Hepatic stellate cell (primary cell): ENCODE measurements at regions not wholly inside any gene's neighbourhood (a gene's known extent, or its start where the extent isn't known, plus 50 kb on each side); places are given as distances from the start of the nearest gene placed in this dataset.

Experiments used
- DNase-seq: peaks from one replicate; pipeline ENCODE4 v3.0.0; 2011; ENCODE audit warnings: low spot score

DNA sequence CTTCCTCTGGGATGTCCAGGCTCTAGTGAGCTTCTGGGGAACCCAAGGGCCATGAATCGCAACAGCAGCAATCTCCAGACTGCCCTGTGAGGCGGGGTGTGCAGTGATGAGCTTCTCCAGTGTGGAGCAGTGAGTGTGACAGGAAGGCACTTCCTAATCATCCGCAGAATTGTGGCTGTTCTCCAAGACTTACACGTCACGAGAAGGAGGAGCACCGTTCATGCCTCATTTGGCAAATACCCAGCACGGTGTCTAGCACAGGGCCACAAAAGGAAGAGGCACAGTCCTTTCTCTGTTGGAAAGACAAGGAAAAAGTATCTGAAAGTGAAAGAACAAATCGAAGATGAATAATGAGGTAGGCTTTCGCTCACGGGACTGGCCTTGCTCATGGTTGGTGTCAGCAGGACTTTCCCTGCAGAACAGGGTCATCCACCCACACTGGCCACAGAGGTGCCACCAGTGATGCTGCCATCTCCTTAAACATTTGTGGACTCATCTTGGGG, 125.1 kb upstream of the HAAO start:
- DNase-seq = peak; percentile 76

DNA sequence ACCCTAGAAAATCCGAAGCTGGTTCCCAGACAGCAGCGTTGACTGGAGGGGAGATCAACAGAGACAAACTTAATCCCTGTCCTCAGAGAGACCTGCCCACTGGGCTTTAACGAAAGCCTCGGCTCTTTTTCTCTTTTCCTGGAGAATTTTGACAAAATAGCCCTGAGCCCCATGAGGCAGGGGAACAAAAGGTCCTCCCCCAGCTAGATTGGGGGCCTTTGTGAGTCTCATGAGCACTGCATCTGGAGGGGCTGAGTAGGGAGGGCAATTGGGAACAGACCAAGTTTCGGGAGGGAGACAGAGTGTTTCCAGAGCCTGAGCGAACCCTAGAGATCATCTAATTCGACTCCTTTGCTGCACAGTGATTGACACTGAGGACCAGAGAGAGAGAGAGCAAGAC, 123.9 kb upstream of the HAAO start:
- DNase-seq = no peak

DNA sequence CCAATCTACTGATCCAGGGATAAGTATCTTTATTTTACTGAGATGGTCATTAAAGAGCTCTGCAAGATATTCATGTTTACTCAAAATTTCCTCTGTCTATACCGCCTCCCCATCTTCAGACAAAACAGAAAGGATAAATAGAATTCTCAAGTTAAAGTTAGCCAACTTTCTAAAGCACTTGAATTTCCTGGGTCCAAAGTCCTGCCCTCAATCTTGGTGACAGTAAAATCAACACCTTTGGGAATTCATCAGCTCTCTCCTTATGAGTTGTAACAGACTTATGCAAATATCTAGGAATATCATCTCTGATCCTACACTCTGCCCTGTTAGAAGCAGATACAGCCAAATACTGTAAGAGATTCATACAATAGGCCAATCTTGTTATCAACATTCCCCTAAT, 122.5 kb upstream of the HAAO start:
- DNase-seq = no peak

DNA sequence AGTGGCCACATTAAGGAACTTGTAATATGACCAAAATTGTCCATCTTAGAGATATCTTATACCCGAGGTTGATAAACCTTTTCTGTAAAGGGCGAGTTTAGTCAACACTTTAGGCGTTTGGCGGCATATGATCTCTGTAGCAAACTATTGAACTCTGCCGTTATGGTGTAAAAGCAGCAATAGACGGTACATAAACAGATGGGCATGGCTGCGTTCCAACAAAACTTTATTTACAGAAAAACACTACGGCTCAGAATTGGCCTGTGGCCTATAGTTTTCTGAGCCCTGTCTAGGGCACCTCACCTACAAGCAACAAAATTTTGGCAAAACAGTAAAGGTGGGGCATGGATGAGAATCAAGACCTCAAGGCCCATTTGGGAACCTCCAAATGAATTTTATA, 121.9 kb upstream of the HAAO start:
- DNase-seq = no peak

DNA sequence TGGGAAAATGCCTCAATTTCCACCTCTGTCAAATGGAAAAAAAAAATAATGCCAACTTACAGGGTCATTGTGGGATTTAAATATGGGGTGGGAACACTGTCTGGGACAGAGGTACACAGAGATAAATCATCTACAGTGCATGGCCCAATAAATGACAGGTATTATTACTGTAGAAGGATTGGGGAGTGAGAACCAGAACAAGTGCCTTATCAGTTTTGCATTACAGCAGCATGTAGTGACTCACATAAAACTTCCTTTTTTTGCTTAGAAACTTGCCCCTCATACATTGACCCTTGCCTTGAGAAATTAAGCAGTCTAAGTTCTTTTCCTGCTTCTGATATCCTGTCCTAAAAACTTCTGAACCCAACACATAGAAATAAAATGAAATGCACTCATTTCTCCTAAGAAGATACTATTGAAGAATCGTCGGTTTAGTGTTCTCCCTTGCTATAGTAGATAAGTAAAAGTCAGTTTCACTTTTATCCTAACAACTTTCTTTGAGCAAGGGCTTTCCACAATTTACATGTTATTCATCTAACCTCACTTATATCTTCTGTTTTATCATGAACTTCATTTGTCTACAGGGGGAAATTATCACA, 121.0 kb upstream of the HAAO start:
- no peak for DNase-seq

DNA sequence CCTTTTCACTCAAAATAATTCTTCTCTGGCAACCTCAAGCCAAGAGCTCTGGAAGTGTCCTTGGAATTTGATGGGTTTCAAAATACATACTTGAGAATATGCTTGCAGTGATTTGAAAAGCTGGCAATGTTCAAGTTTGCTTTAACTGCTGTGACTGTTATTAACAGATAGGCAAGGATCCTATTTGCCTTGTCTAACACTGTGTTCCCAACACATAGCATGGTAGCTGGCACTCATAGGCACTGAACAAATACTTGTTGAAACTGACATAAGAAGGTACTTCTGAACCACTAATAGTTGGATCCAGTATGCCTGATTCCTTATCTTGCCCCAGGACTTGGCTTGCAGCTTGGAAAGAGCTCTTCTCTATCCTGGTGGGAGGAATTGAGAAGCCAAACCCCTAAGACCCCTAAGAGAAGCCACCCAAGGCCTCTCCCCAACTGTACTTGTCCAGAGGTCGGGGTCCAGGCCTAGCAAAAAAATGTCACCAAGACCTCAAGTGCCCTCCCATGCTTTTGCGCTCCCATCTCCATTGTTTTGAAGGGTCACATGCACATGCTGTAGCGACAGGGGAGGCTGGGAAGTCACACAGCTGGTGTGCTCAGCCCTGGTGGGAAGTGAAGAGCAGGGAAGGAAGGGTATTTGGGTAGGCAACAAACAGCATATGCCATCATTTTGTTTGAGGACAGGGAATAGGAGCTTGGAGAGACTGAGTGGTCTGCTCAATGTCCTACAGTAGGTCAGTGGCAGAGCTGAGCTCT, 118.4 kb upstream of the HAAO start:
- no peak for DNase-seq

DNA sequence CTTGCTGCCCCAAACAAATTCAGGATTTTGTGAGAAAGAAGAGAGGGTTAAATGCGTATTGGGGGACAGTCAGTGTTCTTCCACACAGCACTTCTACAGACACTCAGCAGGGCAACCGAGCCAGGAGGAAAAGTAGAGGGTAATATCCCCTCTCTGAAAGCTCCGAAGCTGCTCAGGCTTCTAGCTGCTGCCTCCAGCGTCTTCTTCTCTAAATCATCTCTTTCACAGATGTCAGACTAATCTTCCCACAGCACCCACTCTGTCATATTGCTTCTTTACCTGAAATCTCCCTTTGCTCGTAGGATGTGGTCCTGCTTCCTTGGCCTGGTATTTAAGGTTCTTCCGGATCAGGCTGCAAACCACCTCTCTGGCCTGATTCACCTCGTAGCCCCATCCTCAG, 117.6 kb upstream of the HAAO start:
- DNase-seq = no peak

DNA sequence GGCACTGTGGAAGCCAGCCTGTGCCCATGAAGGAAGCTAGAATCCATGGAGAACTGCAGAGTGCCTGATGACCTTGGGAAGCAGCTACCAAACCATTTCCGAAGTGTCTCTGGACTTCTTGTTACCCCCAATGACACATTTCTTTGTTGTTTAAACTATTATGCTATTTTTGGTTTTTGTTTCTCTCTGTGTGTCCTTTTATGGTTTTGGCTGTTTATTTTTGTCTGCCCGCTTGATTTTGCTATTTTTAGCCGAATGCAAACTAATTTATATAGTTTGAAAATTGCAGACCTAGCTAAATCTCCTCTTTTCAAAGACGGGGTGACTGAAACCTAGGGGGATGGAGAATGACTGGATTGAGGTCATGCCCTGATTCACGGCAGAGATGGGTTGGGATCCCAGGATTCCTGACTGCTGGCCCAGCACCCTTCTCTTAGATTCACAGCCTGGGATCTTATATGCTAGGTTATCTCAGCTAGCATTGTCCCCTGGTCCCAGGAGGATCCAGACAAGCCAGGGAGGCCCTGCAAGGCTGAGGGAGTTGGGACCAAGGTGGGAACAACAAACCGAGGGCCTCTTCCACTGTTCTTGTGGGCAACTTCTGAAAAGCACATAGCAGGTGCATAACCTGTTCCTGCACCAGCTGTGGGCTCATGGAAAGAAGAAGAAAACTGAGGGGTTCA, 116.3 kb upstream of the HAAO start:
- no peak for DNase-seq

DNA sequence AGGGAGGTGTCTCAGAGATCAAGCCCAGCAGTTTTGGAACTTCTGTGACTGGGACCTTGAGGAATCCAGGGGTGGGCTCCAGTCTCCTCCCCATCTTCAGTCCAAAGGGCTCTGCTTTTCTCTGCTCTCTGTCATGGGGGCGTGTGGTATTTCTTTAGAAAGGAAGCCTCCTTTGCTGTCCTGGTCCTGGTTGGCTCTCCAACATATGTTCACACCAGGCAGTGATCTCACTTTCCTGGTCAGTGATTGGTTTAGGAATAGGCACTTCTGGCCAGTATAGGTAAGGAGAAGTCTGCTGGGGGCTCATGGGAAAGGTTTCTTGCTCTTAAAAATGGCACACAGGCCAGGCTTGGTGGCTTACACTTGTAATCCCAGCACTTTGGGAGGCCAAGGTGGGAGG, 115.5 kb upstream of the HAAO start:
- DNase-seq = no peak

DNA sequence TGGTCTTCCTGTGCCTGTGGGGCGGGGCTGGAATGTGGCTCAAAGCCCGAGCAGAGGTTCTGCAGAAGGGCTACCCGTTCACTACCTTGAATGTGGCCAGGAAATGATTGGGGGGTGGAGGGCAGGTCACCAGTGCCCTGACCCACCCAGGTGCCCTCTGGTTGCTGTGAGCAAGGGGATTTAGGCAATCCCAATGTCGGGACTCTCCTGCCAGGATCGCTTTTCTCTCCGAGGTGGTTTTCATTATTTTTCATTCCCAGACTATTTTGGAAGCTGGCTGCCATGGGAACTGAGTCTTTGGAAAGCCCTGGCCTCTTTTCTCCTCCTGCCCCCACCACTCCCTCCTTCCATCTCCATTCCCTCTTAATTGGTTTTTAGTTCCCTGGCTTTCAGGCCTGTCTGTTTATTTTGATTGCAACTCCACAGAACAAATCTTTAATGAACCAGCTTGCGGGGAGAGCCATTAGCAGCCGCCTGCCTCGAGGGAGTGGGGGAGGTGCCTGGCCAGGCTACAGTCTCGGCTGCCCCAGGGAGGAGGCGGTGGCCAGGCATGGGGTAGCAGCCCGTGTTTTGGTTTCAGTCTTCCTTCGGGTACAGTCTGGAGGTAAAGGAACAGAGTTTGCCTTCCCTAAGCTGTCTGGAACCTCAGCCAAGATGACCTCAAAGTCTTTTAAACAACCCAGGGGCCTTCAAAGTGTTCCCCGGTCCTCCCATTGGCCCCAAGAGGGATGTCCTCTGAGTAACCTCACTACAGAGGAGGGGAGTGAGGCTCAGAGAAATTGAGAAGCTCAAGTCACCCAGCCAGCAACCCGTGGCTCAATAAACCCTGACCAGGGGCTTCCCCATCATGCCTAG, 114.4 kb upstream of the HAAO start:
- peak; percentile 71 for DNase-seq

DNA sequence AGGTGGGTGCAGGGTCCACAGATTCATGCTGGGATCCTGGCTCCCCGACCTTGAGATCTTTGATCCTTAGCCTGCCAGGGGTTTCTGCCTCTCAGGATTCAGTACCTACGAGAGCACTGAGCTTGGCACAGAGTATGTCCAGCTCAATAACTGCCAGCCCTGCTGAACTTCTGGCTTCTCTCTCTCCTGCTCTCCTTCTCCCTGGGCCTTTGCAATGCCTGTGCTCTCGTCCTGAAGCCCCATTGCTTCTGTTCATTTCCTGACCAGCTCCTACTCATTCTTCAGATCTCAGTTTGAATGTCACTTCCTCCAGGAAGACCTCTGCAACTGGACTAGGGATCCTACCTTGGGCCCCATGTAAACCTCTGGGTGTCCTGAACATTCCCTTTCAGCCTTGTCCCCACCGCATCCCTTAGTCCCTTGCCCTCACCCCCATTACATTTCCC, 113.8 kb upstream of the HAAO start:
- no peak for DNase-seq

DNA sequence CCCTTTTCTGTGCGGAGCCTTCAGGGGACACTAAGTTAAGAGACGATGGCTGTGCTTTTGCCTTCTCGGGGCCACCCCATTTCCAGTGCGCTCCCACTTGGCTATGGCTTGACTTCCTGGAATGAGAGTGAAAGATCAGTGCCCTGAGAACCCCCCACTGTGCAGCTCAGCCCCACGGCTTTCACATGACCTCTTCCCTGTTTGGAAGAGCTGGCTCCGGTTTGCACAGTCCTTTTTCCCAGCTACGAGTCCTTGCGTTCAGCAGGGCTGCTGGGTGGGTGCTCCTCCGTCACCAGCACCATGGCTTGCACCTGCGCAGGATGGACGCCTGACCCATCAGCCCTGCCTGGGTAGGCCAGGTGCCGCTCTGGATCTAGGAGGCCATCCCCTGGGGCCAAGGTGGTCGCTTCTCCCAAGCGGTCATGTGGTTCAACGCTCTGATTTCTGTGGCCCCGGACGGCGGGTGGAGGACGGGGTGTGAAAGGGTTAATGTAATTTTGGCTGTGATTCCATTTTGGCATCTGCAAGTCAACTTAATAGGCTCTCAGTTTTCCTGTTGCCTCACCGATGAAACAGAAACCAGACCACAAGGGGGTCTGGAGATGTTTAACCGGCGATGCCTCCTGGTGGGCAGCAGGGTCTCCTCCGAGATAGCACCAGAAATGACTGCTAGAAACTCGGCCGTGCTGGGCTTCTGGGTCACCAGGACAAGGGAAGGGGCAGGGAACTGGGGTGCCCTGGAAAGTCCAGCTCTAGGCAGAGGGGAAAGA, 113.1 kb upstream of the HAAO start:
- no peak for DNase-seq

DNA sequence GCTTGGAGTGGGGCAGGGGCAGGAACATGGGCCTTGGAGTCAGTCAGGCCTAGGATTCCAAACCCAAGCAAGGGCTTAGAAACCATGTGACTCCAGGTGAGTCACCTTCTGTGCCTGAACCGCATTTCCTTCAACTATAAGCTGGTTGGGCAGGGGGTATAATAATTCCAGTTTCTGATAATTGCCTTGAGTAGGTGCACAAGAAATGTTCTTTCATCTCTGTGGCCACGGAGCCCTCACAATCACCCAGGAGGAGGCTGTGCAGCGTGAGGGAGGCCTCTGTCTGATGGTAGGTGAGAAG, 112.1 kb upstream of the HAAO start:
- DNase-seq = no peak

DNA sequence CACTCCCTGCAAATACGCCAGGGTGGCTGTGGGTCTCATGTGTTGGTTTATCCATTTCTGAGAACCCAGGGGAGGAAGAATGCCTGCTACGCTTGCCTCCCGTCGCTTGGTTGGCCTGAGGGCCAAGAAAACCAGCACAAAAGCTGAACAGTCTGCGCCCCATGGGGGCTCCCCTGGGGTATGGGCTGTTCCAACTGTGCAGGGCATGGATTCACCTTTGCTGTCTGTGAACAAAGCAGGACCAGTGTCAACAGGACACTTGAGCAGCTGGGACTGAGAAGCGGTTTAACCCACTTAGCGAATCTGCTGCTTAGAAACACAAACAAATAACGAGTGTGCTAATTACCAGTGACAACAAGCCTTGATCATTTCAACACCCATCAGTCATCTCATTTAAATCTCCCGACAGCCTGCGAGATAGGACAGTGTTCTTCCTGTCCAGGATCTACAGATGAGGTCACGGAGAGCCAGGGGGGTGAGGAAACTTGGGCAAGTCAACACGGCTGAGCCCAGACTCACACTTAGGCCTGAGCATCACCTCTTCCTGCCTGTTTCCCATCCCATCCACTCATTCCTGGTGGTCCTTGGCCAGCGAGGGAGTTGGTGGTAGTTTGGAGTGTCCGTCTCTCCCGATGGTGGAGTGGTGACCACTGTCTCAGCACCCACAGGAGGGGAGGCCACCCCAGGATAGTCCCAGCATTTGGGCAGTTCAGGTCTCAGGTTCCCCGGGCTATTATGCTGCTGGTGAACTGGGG, 111.6 kb upstream of the HAAO start:
- DNase-seq = no peak

DNA sequence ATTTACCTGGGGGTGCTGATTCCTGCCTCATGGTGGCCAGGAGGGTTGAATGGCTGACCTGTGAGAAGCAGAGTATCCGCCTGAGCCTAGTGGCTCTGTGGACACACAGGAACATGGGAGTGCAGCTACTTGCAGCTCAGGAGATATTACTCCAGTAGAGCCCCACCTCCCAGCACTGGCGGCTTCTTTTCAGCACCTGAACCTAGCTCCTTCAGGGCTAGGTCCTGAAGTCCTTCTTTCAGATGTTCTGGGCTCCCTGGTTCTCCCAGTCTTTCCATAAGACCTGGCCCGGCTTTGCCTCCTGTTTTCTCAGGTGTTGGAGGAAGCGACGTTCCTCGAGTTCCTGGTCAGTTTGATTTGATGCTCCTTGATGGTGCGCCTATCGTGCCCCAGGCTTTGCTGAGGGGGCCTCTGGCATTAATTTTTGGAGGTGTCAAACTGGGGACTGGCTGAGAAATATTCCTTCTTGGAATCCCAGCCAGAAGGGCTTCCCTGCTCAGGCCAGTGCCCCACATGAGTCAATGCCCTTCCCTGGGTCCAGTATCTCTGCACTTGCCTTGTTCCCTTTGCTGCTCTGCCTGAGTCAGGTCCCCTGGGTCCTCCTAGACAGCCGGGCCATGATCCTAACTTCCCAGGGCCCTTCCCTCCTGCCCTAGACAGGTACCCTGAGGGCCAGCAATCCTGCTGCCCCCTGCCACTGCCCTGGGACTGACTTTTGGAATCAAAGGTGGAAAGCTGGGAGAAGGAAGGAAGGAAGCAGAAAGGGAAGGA, 110.7 kb upstream of the HAAO start:
- DNase-seq = peak; percentile 41

DNA sequence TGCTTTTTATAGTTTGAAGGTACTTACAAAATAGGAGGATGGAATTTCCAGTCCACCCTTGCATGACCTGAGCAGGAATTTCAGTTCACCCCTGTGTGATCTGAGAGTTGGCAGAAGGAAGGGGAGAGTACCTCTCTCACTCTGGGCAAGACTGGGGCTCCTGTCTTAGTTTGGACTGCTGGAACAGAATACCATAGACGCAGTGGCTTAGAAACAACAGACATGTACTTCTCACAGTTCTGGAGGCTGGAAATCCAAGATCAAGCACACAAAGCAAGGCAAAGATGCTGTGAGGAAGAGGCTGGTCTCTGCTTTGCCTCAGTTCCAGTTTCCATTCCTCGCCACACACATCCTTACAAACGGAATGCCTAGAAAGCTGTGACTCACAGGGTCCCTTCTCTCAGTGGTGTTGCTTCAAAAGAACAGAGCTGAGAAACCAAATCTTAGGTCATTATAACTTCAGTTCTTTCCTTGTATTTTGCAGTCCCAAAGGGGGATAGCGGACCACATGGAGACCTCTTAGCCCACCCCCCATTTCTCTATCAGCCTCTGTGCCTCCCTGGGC, 108.8 kb upstream of the HAAO start:
- DNase-seq = peak; percentile 60

DNA sequence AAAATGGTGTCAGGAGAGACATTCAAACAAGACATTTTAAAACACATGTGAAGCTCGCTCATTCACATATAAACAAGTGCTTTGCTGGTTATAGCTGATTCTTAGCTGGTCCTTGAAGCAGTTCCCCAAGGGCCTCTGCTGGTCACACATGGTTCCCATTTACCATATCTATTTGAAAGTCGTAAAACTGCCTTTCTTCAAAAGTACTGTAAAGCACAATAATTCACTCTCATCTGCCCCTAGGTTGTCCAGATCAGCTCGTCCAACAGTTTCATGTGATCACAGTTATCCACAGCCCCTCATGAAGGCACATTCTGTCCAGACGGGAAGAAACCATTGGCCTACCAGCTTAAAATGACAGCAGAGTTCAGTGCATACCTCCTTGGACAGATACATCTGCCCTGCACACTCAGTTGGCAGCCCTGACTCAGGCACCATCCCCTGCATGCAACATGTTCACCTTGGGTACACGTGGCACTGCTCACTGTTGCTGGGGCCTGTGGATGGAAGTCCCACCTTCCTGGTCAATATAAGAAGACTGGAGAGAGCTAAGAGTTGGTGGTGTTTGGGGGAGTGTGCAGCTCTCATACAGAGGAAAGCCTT, 108.0 kb upstream of the HAAO start:
- no peak for DNase-seq

DNA sequence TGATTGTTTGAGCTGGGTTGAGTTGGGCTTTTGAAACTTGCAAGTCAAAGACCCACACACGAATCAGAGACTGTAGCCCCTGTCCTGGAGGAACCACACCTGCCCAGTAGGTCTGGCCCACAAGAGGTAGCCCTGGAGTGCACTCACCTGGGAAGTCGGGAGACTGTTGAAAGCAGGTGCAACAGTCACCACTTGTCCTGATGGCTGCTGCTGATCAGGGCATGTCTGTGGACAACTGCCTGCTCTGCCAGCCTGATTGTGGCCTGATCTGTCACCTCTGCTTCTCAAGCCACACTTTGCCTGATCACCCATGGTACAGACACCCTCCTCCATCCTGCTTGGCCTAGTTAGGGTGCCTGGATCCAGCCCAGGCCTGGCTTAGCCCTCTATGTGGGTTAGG, 105.0 kb upstream of the HAAO start:
- DNase-seq = no peak

DNA sequence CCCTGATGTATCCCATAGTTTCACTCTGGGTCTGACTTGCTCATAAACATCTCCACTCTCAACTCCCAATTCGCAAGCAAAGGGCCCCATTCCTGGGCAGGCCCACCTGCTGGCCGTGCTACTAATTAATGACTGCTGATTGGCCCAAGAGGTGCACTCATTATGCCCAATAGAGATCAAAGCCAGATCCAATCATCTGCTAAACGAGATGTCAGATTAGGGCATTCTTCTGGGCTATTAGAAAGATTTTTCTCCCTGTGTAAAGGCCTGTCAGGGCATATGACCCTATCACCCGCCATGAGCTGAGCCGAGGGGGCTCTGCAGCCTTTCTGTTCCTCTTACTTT, 103.4 kb upstream of the HAAO start:
- DNase-seq = no peak
